ENCODE measurements at regions not wholly inside any gene's neighbourhood (a gene's known extent, or its start where the extent isn't known, plus 50 kb on each side); places are given as distances from the start of the nearest gene placed in this dataset.
"Not testable (repeated sequence)": the region's sequence is repeated elsewhere in the genome, so short reads cannot be mapped to it uniquely, and the experiment has no call there.

DNA sequence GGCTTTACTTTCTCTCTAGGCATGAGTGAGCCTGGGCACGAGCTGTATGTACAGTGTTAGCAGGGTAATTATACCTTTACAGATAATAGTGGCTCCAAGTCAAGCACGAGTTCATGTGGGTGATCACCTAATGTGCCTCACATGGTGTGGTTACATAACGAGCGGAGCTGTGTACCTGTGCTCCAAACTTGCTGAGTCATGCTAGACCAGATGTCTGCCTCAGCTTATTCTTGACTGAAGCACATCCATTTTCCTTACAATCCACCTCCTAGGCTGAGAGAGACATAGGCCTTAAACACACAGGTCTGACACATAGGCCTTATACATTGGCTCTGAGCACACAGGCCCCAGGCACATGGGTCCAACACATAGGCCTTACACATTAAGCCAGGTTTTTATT, 426.6 kb downstream of the GPAT3 start:
- Histone ChIP-seq H3K9me3 (ENCODE audit: low read length) (peaks cover 2% of the 10 kb centered on the region), H3K27me3 (ENCODE audit: insufficient read depth, low read length) (no peaks in the 10 kb centered on the region), H3K4me3 (ENCODE audit: low read length) (no peak overlapping the region), H2AFZ (ENCODE audit: low read depth, low read length) (no peak overlapping the region), H3K36me3 (ENCODE audit: insufficient read depth, low read length) (no peaks in the 10 kb centered on the region), H3K4me1 (ENCODE audit: insufficient read depth, low read length) (no peaks in the 10 kb centered on the region)

DNA sequence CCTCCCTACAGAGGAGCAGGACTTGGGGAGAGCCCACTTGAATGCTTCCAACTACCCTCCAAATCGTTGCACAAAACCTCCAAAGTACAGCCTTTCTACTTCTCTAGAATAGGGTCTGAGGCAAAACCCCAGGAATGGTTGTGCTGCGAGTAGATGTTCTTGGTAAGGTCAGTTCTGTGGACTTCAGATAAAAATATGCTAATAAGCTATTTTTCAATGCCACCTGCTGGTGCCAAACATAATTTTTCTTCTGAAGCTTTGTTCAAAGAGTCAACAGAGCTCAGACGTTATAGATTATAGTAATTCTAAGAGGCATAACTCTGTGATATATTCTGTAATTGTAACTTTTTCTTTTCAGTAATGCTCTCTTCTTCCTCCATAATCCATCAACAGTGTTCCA, 425.7 kb downstream of the GPAT3 start:
- no peaks in the 10 kb centered on the region for H3K4me1 ChIP-seq (ENCODE audit: insufficient read depth, low read length)
- H3K27me3 ChIP-seq (ENCODE audit: insufficient read depth, low read length): no peaks in the 10 kb centered on the region
- H3K36me3 ChIP-seq (ENCODE audit: insufficient read depth, low read length): no peaks in the 10 kb centered on the region
- peaks cover 2% of the 10 kb centered on the region for H3K9me3 ChIP-seq (ENCODE audit: low read length)
- H3K4me3 ChIP-seq (ENCODE audit: low read length): no peak overlapping the region
- H2AFZ ChIP-seq (ENCODE audit: low read depth, low read length): no peak overlapping the region

DNA sequence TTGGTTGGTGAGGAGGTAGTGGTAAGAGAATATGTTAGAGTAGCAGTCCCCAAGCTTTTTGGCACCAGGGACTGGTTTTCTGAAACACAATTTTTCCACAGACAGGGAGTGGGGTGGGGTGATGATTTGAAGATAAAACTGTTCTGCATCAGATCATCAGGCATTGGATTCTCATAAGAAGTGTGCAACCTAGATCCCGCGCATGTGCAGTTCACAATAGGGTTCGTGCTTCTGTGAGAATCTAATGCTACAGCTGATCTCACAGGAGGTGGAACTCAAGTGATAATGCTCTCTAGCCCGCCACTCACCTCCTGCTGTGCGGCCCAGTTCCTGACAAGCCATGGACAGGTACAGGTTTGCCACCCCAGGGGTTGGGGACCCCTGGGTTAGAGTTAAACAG, 423.3 kb downstream of the GPAT3 start:
- H3K9me3 ChIP-seq (ENCODE audit: low read length): peaks cover 2% of the 10 kb centered on the region
- H3K27me3 ChIP-seq (ENCODE audit: insufficient read depth, low read length): no peaks in the 10 kb centered on the region
- no peaks in the 10 kb centered on the region for H3K36me3 ChIP-seq (ENCODE audit: insufficient read depth, low read length)
- no peak overlapping the region for H2AFZ ChIP-seq (ENCODE audit: low read depth, low read length)
- no peaks in the 10 kb centered on the region for H3K4me1 ChIP-seq (ENCODE audit: insufficient read depth, low read length)
- no peak overlapping the region for H3K4me3 ChIP-seq (ENCODE audit: low read length)

DNA sequence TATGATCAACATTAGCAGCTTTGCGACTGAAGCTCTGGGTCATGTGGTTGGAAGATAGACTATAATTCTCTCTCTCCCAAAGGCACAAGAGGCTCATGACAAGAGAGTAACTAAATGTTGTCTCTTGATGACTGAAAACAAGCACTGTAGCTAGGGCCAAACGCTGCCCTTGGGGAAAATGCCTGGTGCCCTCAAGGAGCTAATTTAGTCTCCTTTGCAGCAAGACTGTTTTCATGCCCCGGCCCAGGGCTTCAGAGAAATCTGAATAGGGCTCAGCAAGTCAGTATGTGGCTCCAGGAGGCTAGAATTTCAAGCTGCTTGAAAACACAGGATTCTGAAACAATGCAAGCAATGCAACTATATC, 411.9 kb downstream of the GPAT3 start:
- no peak overlapping the region for H3K4me3 ChIP-seq (ENCODE audit: low read length)

DNA sequence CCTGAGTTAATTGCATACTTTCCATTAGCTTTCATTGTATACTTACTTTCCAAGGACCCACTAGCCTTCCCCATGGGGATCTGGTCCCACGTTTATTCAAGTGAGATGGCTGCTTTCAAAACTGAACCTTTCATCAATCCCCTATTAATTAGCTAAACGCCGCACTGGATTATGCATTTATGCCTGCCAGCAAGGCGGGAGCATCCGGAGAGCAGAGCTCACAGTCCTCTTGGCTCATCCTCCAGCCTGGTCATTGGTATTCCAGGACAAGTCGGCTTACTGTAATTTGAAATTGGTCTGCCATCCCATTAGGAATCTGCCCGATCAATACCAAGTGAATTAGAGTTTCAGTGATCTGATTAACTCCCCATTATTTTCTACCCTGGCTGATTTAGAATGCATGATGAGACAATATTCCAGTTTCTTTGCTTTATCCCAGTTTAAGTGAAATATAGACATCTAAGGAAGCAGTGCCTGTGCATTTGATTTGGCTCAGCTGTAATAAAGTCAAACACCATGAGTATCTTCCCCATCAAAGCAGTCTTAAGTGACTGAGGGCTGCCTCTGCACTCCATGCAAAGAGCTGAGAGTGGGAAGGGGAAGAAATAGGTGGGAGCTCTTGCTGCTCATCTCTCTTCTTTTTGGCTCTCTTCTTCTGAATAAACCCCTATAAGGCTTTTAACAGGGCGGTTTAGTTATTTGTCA, 411.4 kb downstream of the GPAT3 start:
- H3K4me1 ChIP-seq (ENCODE audit: insufficient read depth, low read length): no peaks in the 10 kb centered on the region
- H3K36me3 ChIP-seq (ENCODE audit: insufficient read depth, low read length): no peaks in the 10 kb centered on the region
- no peak overlapping the region for H2AFZ ChIP-seq (ENCODE audit: low read depth, low read length)
- no peak overlapping the region for H3K4me3 ChIP-seq (ENCODE audit: low read length)
- no peaks in the 10 kb centered on the region for H3K9me3 ChIP-seq (ENCODE audit: low read length)
- no peaks in the 10 kb centered on the region for H3K27me3 ChIP-seq (ENCODE audit: insufficient read depth, low read length)

More for the DNA sequence above, 411.9 kb downstream of the GPAT3 start:
- Histone ChIP-seq H3K4me1 (ENCODE audit: insufficient read depth, low read length) (no peaks in the 10 kb centered on the region), H3K27me3 (ENCODE audit: insufficient read depth, low read length) (no peaks in the 10 kb centered on the region), H2AFZ (ENCODE audit: low read depth, low read length) (no peak overlapping the region), H3K36me3 (ENCODE audit: insufficient read depth, low read length) (no peaks in the 10 kb centered on the region), H3K9me3 (ENCODE audit: low read length) (no peaks in the 10 kb centered on the region)

DNA sequence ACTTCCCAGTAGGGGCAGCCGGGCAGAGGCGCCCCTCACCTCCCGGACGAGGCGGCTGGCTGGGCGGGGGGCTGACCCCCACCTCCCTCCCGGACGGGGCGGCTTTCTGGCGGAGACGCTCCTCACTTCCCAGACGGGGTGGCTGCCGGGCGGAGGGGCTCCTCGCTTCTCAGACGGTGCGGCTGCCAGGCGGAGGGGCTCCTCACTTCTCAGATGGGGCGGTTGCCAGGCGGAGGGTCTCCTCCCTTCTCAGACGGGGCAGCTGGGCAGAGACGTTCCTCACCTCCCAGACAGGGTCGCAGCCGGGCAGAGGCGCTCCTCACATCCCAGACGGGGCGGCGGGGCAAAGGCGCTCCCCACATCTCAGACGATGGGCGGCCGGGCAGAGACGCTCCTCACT, 407.8 kb downstream of the GPAT3 start:
- H3K36me3 ChIP-seq (ENCODE audit: insufficient read depth, low read length); H2AFZ ChIP-seq (ENCODE audit: low read depth, low read length); H3K4me3 ChIP-seq (ENCODE audit: low read length); H3K9me3 ChIP-seq (ENCODE audit: low read length); H3K4me1 ChIP-seq (ENCODE audit: insufficient read depth, low read length); H3K27me3 ChIP-seq (ENCODE audit: insufficient read depth, low read length): not testable (repeated sequence)

DNA sequence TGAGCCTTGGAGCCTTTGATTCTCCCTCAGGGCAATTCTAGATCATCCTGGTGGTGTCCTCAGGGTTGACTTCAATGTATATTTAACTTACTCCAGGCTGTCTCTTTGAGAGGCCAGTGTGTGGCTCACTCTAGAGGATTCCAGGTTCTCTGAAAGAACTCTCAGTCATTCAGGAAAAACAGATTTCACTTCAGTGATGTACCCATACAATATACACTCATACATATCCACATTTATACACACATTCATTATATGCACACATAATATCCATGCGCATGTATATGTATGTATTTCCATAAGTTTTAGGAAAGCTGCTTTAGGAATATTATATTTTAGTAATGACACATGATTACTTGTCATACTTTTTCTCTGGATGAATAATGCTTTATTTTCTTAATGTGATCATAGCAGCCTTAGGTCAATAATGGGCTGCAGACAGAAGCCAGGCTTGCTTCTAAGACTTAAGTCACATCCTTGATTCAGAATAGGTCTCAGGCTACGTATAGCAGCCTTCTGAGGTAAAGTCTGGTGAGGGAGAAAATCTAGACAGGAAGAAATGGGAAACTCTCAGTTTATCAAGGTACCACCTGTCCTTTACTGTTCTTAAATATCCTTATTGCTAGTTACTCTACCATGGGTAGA, 397.0 kb downstream of the GPAT3 start:
- no peaks in the 10 kb centered on the region for H3K9me3 ChIP-seq (ENCODE audit: low read length)
- H2AFZ ChIP-seq (ENCODE audit: low read depth, low read length): no peak overlapping the region
- H3K27me3 ChIP-seq (ENCODE audit: insufficient read depth, low read length): no peaks in the 10 kb centered on the region
- H3K4me3 ChIP-seq (ENCODE audit: low read length): no peak overlapping the region
- H3K4me1 ChIP-seq (ENCODE audit: insufficient read depth, low read length): no peaks in the 10 kb centered on the region
- no peaks in the 10 kb centered on the region for H3K36me3 ChIP-seq (ENCODE audit: insufficient read depth, low read length)

DNA sequence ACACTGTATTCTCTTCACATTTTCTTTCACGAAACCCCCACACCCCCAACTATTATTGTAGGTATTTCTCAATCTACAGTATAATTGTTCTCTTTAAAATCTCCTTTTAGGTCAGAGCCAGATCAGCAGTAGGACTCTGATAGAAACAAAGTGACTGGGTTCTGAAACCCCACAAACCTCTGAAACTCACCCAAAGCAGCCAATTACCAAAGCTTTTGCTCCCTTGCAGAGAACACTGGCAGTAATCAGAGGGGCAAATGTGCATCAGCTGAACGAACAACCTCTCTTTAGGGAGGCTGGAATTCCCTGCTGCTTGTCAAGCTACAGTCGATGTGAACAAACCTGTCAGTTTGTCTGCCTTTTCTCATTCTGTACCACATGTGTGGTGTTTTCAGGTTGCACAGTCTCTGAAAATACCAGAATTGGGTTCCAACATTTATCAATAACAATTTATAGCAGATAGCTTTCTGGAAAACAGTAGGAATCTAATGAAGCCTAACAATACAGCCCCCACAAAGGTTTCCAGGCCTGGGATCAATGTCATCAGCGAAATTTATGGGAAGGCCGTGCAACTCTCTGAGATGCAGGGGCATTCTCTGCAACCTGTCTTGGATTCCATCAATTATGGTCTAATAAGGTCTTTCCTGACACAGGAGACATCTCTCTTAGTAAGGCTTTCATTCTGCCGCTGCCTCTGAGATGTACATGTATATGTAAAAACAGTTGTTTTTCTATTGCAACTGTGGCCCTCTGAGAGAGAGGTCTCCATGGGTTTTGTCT, 395.9 kb downstream of the GPAT3 start:
- Histone ChIP-seq H3K27me3 (ENCODE audit: insufficient read depth, low read length) (no peaks in the 10 kb centered on the region), H3K9me3 (ENCODE audit: low read length) (no peaks in the 10 kb centered on the region), H2AFZ (ENCODE audit: low read depth, low read length) (no peak overlapping the region), H3K4me1 (ENCODE audit: insufficient read depth, low read length) (no peaks in the 10 kb centered on the region), H3K36me3 (ENCODE audit: insufficient read depth, low read length) (no peaks in the 10 kb centered on the region), H3K4me3 (ENCODE audit: low read length) (no peak overlapping the region)

DNA sequence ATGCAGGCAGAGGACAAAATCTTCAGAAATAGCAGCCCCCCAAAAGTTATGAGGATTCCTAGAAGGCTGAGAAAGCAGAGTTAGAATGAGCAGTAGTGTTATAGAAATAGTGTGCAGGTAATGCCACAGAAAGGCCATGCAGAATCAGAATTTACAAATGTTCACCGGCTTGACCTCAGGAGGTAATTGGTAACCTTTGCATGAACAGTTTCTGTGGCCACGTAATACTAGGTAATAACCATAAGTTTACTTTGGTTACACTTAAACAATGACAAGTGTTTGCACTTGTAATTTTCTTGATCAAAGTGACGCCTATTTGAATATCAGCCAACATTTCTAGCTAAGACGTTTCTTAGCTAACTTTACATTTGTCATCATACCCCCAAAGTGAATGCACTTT, 393.6 kb downstream of the GPAT3 start:
- Histone ChIP-seq H3K9me3 (ENCODE audit: low read length) (no peaks in the 10 kb centered on the region), H2AFZ (ENCODE audit: low read depth, low read length) (no peak overlapping the region), H3K4me1 (ENCODE audit: insufficient read depth, low read length) (no peaks in the 10 kb centered on the region)

DNA sequence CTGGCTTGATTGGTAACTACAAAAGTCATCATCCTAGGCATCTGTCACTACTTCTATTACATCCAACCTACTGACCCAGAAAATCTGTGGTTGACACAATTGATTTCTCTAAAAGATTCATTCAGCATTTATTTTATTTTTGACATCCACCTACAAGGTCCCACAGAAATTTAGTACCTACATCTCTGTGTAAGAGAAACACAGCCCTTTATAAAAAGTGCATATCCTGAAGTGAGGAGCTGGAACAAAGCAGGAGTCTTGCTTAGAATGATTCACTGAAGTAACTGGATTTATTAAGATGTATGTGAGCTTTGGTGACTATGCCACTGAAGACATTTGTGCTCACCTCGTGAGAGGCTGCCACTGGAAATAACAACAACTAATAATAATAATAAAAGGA, 391.0 kb downstream of the GPAT3 start:
- Histone ChIP-seq H3K27me3 (ENCODE audit: insufficient read depth, low read length) (no peaks in the 10 kb centered on the region), H3K9me3 (ENCODE audit: low read length) (no peaks in the 10 kb centered on the region), H3K4me1 (ENCODE audit: insufficient read depth, low read length) (no peaks in the 10 kb centered on the region), H2AFZ (ENCODE audit: low read depth, low read length) (no peak overlapping the region), H3K4me3 (ENCODE audit: low read length) (no peak overlapping the region), H3K36me3 (ENCODE audit: insufficient read depth, low read length) (no peaks in the 10 kb centered on the region)

More for the DNA sequence above, 393.6 kb downstream of the GPAT3 start:
- H3K27me3 ChIP-seq (ENCODE audit: insufficient read depth, low read length): no peaks in the 10 kb centered on the region
- H3K4me3 ChIP-seq (ENCODE audit: low read length): no peak overlapping the region
- H3K36me3 ChIP-seq (ENCODE audit: insufficient read depth, low read length): no peaks in the 10 kb centered on the region

DNA sequence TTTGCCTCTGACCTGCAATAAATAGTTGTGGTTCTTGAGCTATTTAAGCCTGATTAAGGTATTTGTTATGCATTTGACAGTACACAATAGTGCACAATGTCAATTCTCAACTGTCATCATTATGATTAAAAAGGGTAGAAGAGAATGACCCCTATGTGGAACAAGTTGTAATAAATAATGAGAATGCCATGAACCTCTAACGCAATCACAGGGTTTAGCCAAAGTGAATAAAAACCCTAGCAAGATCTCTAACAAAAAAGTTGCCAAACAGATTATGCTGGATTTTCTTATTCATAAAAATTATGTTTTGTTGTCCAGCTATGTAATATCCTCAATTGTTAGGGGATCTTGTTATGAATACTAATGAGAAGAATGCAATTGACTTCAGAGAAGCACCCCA, 387.4 kb downstream of the GPAT3 start:
- Histone ChIP-seq H3K4me1 (ENCODE audit: insufficient read depth, low read length) (no peaks in the 10 kb centered on the region), H2AFZ (ENCODE audit: low read depth, low read length) (no peak overlapping the region), H3K27me3 (ENCODE audit: insufficient read depth, low read length) (no peaks in the 10 kb centered on the region), H3K36me3 (ENCODE audit: insufficient read depth, low read length) (no peaks in the 10 kb centered on the region), H3K4me3 (ENCODE audit: low read length) (no peak overlapping the region), H3K9me3 (ENCODE audit: low read length) (no peaks in the 10 kb centered on the region)

DNA sequence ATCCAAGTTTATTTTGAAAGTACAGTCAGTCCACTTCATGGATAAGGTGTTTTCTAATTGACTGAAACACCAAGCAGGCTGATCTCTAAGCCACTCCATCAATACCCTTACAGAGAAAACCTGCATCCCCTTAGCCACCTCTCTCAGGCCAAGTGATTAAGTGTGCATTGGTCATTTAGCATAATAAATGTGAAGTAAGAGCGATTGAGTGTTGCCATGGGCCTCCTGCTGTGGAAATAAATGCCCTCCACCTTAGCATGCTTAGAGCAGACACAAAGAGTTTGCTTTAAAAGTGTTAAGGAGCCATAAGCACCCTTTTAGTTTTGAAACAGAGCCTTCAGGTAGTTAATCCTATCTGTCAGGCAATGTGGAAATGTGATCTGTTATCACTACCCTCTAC, 386.5 kb downstream of the GPAT3 start:
- Histone ChIP-seq H3K36me3 (ENCODE audit: insufficient read depth, low read length) (no peaks in the 10 kb centered on the region), H3K9me3 (ENCODE audit: low read length) (no peaks in the 10 kb centered on the region), H3K27me3 (ENCODE audit: insufficient read depth, low read length) (no peaks in the 10 kb centered on the region), H3K4me3 (ENCODE audit: low read length) (no peak overlapping the region), H2AFZ (ENCODE audit: low read depth, low read length) (no peak overlapping the region), H3K4me1 (ENCODE audit: insufficient read depth, low read length) (no peaks in the 10 kb centered on the region)

DNA sequence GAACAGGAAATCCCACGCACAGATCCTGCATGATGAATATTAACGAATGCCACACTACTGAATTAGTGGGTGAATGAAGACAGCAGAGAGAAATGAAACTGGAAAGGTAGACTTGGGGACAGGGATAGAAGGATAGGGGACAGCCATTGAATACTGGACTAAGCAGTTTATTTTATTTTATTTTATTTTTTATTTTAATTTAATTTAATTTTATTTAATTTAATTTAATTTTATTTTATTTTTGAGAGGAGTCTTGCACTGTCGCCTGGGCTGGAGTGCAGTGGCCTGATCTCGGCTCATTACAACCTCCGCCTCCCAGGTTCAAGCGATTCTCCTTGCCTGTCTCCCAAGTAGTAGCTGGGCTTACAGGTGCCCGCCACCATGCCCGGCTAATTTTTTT, 385.2 kb downstream of the GPAT3 start:
- Histone ChIP-seq H3K27me3 (ENCODE audit: insufficient read depth, low read length) (no peaks in the 10 kb centered on the region), H3K4me3 (ENCODE audit: low read length) (no peak overlapping the region), H3K4me1 (ENCODE audit: insufficient read depth, low read length) (no peaks in the 10 kb centered on the region), H3K36me3 (ENCODE audit: insufficient read depth, low read length) (no peaks in the 10 kb centered on the region), H3K9me3 (ENCODE audit: low read length) (no peaks in the 10 kb centered on the region), H2AFZ (ENCODE audit: low read depth, low read length) (no peak overlapping the region)
